HepG2 (cell line): ENCODE measurements at regions not wholly inside any gene's neighbourhood (a gene's known extent, or its start where the extent isn't known, plus 50 kb on each side); places are given as distances from the start of the nearest gene placed in this dataset.

ENCODE experiments used
- ATAC-seq: fragments of 200-7000 bp; cut with Tn5 transposase; 3 replicates; pipeline ENCODE4 v1.9.1; 2020; ENCODE audit warnings: mild to moderate bottlenecking, moderate library complexity
- BruUV-seq: library from RNA; stranded (reverse); fragments of 400-500 nt; replicated peaks from 2 replicates; lab custom pipeline; 2021; lab: Mats Ljungman, UMichigan
- CTCF ChIA-PET: fragments of 300-600 bp; formaldehyde crosslinking; extraction: SDS; loops from one replicate; lab custom pipeline; 2021; ENCODE audit warnings: low total read pairs, inconsistent platforms, low intra/inter-chr PET ratio; lab: Yijun Ruan, JAX
- POLR2A ChIA-PET: fragments of 350-600 bp; sonication (Branson Sonifier 250); formaldehyde crosslinking; loops from one replicate; lab custom pipeline; 2020; ENCODE audit warnings: antibody characterized with exemption, inconsistent platforms; lab: Yijun Ruan, JAX
- DNase-seq: peaks from one replicate; pipeline ENCODE4 v3.0.0-alpha.2; 2015; ENCODE audit warnings: low spot score
- FAIRE-seq: peaks from 3 replicates; lab custom pipeline; 2011; peaks lifted over from hg19 to GRCh38; lab: Jason Lieb, UNC
- H2AFZ ChIP-seq: one replicate; pipeline ENCODE4 v1.6.1; 2011; ENCODE audit warnings: low read length, inconsistent platforms
- H3K27ac ChIP-seq: fragments of 300-600 bp; 3 replicates; pipeline ENCODE4 v1.8.0; 2011; ENCODE audit warnings: mixed run types, mild to moderate bottlenecking, mixed read lengths, low read length, inconsistent platforms; ENCODE audit not compliant: insufficient read depth; ENCODE audit errors: extremely low read length
- H3K27me3 ChIP-seq, 2 experiments: fragments of 200-600 bp in 1 of 2; 2 replicates in 1 of 2; 3 replicates in 1 of 2; pipeline versions ENCODE4 v1.6.0 to v1.8.0; 2011; ENCODE audit warnings: low read length in 2 of 2, mild to moderate bottlenecking in 2 of 2, moderate library complexity in 2 of 2, inconsistent platforms in 1 of 2; ENCODE audit not compliant: insufficient read depth in 2 of 2, control insufficient read depth in 1 of 2
- H3K36me3 ChIP-seq, 2 experiments: fragments of 200-600 bp in 1 of 2; replicated peaks in 1 of 2; 2 replicates in 1 of 2; 3 replicates in 1 of 2; pipeline versions ENCODE4 v1.5.1 to v1.8.0; 2011; ENCODE audit warnings: low read length in 2 of 2, inconsistent platforms in 1 of 2; ENCODE audit not compliant: insufficient read depth in 2 of 2, control insufficient read depth in 1 of 2
- H3K4me1 ChIP-seq: 2 replicates; pipeline ENCODE4 v1.5.1; 2012; ENCODE audit warnings: low read length, inconsistent platforms; ENCODE audit not compliant: insufficient read depth
- H3K4me2 ChIP-seq: 2 replicates; pipeline ENCODE4 v1.6.0; 2011; ENCODE audit warnings: low read depth, low read length, inconsistent platforms
- H3K4me3 ChIP-seq, 3 experiments: fragments of 200-600 bp in 1 of 3; sonication (generic), shearing (Covaris generic) in 1 of 3; replicated peaks in 1 of 3; 2 replicates each; pipeline ENCODE4 v1.5.1; 2011 to 2016; ENCODE audit warnings: low read length in 3 of 3, inconsistent platforms in 2 of 3, low read depth in 2 of 3, mild to moderate bottlenecking in 2 of 3, control low read depth in 1 of 3, mixed read lengths in 1 of 3; ENCODE audit not compliant: insufficient read depth in 1 of 3
- H3K79me2 ChIP-seq: one replicate; pipeline ENCODE4 v1.6.1; 2011; ENCODE audit warnings: low read length, inconsistent platforms; ENCODE audit not compliant: insufficient read depth
- H3K9ac ChIP-seq: 2 replicates; pipeline ENCODE4 v1.6.0; 2011; ENCODE audit warnings: mild to moderate bottlenecking, low read depth, low read length, inconsistent platforms; ENCODE audit not compliant: insufficient read depth
- H3K9me3 ChIP-seq: 2 replicates; pipeline ENCODE4 v1.5.1; 2012; ENCODE audit warnings: mild to moderate bottlenecking, low read length
- H4K20me1 ChIP-seq: 2 replicates; pipeline ENCODE4 v1.6.0; 2011; ENCODE audit warnings: inconsistent platforms, mild to moderate bottlenecking, low read length, moderate library complexity; ENCODE audit not compliant: insufficient read depth
- BRCA1 ChIP-seq: sonication (generic); formaldehyde crosslinking; IDR thresholded peaks from 2 replicates; pipeline ENCODE4 v1.4.0; 2020; ENCODE audit warnings: missing genetic modification reagents
- EHMT2 ChIP-seq: fragments of 200-600 bp; sonication (generic); IDR thresholded peaks from 2 replicates; pipeline ENCODE4 v1.7.0; 2017; ENCODE audit warnings: antibody characterized with exemption, low read depth, low read length, borderline replicate concordance
- KDM5B ChIP-seq: sonication (generic); formaldehyde crosslinking; IDR thresholded peaks from 2 replicates; pipeline ENCODE4 v1.4.0; 2020; ENCODE audit warnings: missing genetic modification reagents, mild to moderate bottlenecking, borderline replicate concordance
- PRMT3 ChIP-seq: sonication (generic); formaldehyde crosslinking; IDR thresholded peaks from 2 replicates; pipeline ENCODE4 v1.8.1; 2022; ENCODE audit warnings: low read depth, mild to moderate bottlenecking, moderate library complexity, missing genetic modification reagents, borderline replicate concordance
- TAF15 ChIP-seq: fragments of 200-400 bp; formaldehyde crosslinking; IDR thresholded peaks from one replicate; pipeline ENCODE4 v1.6.1; 2018; ENCODE audit warnings: mild to moderate bottlenecking, low read depth, low read length; ENCODE audit not compliant: poor library complexity, severe bottlenecking
- ZFP90 ChIP-seq: sonication (generic); formaldehyde crosslinking; IDR thresholded peaks from 2 replicates; pipeline ENCODE4 v1.8.0; 2022; ENCODE audit warnings: missing genetic modification reagents, mild to moderate bottlenecking, inconsistent platforms, borderline replicate concordance
- ZNF143 ChIP-seq: sonication (generic); formaldehyde crosslinking; IDR thresholded peaks from 2 replicates; pipeline ENCODE4 v1.4.0; 2020; ENCODE audit warnings: missing genetic modification reagents
- ZNF44 ChIP-seq: sonication (generic); formaldehyde crosslinking; IDR thresholded peaks from 2 replicates; pipeline ENCODE4 v1.5.1; 2020; ENCODE audit warnings: mild to moderate bottlenecking, missing genetic modification reagents
- ZNF577 ChIP-seq: sonication (generic); formaldehyde crosslinking; IDR thresholded peaks from 2 replicates; pipeline ENCODE4 v1.4.0; 2020; ENCODE audit warnings: mild to moderate bottlenecking, low read depth, missing genetic modification reagents, borderline replicate concordance
- ZNF616 ChIP-seq: sonication (generic); formaldehyde crosslinking; IDR thresholded peaks from 2 replicates; pipeline ENCODE4 v1.5.0; 2020; ENCODE audit warnings: low read depth, mild to moderate bottlenecking, missing genetic modification reagents
- ZNF776 ChIP-seq: sonication (generic); formaldehyde crosslinking; IDR thresholded peaks from 2 replicates; pipeline ENCODE4 v1.4.0; 2020; ENCODE audit warnings: mild to moderate bottlenecking, missing genetic modification reagents
- ZNF780A ChIP-seq: sonication (generic); formaldehyde crosslinking; IDR thresholded peaks from 2 replicates; pipeline ENCODE4 v1.8.0; 2022; ENCODE audit warnings: mild to moderate bottlenecking, missing genetic modification reagents, moderate library complexity
- ZNF781 ChIP-seq: sonication (generic); formaldehyde crosslinking; IDR thresholded peaks from 2 replicates; pipeline ENCODE4 v1.5.1; 2020; ENCODE audit warnings: borderline replicate concordance, mild to moderate bottlenecking, missing genetic modification reagents; ENCODE audit errors: not compliant biosample characterization
- ZNF878 ChIP-seq: sonication (generic); formaldehyde crosslinking; IDR thresholded peaks from 2 replicates; pipeline ENCODE4 v1.8.1; 2023; ENCODE audit warnings: mild to moderate bottlenecking, missing genetic modification reagents, moderate library complexity
- WGBS: methylation state at CpG from one replicate; pipeline ENCODE4 v1.1.6; 2017; ENCODE audit warnings: low lambda C conversion rate; 5-methylcytosine and 5-hydroxymethylcytosine counted together
- in situ Hi-C: cut with HindIII; loops from 2 replicates; pipeline ENCODE4 v1.10.0; 2017; ENCODE audit warnings: low pct_unique_long_range_greater_than_20kb; ENCODE audit not compliant: extremely low pct_ligation_motif_present
- intact Hi-C: fragments of 100-400 bp; cut with micrococcal nuclease; formaldehyde crosslinking; loops from one replicate; pipeline ENCODE4 v1.10.0; 2022; ENCODE audit not compliant: unreplicated experiment
- TF ChIP-seq, protein P1 (sequence below): sonication (generic); formaldehyde crosslinking; IDR thresholded peaks from 2 replicates; pipeline ENCODE4 v1.8.1; 2023; ENCODE audit warnings: mild to moderate bottlenecking, missing genetic modification reagents, borderline replicate concordance
- TF ChIP-seq, protein P2 (sequence below): sonication (generic); formaldehyde crosslinking; IDR thresholded peaks from 2 replicates; pipeline ENCODE4 v1.9.0; 2022; ENCODE audit warnings: missing genetic modification reagents, mild to moderate bottlenecking, borderline replicate concordance

DNA sequence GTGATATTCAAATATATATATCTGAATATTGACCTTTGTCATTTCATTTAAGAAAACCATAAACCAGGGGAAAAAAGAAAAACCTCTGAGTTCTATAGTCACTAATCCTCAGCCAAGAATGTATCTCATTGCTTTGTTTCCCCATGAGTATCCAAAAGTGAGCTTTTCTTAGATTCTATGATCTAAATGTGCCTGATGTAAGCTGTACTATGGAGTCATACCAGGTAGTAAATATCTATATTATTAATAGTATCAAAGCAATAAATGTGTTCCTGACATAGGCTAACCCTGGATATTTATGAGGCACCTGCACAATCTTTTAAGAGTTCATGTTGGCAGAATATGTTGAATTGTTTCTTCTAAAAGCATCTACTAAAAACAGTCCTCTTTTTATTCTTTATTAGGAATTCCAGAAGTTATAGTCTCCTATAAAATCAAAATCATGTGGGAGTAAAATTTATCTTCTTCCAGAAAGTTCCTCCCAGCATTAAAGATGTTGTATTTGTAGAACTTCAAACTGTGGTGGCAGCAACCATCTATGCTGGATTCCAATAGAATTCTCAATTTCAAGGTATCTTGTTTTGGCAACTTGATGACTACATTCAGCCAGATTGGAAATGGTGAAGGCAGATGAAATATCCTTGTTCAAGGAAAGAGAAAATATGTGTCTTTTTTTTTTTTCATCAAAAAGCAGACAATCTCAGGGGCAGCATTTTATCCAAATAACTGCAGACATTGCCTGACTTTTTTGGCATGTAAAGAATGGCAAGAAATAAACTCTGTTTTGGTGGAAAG lies 139.7 kb upstream of the RASSF8 start:
- CTCF ChIA-PET, result no interaction called here
- no peak overlapping the region for H3K4me3 ChIP-seq
- ATAC-seq (no peak), DNase-seq (no peak), FAIRE-seq (no peak)
- no peak overlapping the region for H3K9ac ChIP-seq
- H3K4me2 ChIP-seq, result no peak overlapping the region
- H4K20me1 ChIP-seq, result no peaks in the 10 kb centered on the region
- H3K27ac ChIP-seq, result no peak overlapping the region
- no peaks in the 10 kb centered on the region; a peak in 1 of 5 replicates for H3K27me3 ChIP-seq
- H3K36me3 ChIP-seq, result no peaks in the 10 kb centered on the region
- POLR2A ChIA-PET, result no interaction called here
- in situ Hi-C loops (no loop called here), intact Hi-C loops (no loop called here)
- no peaks in the 10 kb centered on the region for H3K79me2 ChIP-seq
- H3K9me3 ChIP-seq, result no peaks in the 10 kb centered on the region
- no peak overlapping the region for H2AFZ ChIP-seq
- no peak for TF ChIP-seq ZNF577
- TF ChIP-seq, protein P1, sequence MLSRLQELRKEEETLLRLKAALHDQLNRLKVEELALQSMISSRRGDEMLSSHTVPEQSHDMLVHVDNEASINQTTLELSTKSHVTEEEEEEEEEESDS, result no peak
- TF ChIP-seq ZNF780A (CRISPR knock-in tag), result no peak
- no peak for TF ChIP-seq ZFP90 (CRISPR knock-in tag)
- TF ChIP-seq ZNF44 (CRISPR knock-in tag), result no peak
- TF ChIP-seq ZNF878 (CRISPR knock-in tag), result no peak
- no peak for TF ChIP-seq PRMT3
- TF ChIP-seq ZNF781 (CRISPR knock-in tag), result no peak
- no peaks in the 10 kb centered on the region for H3K4me1 ChIP-seq
- no TSS peak for BruUV-seq

DNA sequence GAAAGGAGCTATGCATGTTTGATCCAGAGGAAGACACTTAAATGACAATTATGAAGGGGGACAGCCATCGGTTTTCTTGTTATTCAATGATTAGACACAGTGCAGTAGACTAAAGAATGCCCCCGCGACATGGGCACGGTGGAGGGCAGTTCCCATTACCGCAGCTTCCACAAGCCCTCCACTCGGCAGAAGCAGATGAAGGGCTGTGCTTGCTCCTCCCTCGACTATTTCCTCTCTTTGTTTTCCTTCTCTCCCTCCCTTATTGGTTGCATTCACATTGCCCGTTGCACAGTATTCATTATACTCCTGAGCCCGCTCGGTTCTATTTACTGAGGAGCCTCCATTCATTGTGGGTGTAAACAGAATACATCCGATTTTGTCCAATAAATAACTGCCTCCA lies 138.8 kb upstream of the RASSF8 start:
- POLR2A ChIA-PET, result no interaction called here
- no peaks in the 10 kb centered on the region for H3K36me3 ChIP-seq
- no peak overlapping the region for H3K4me3 ChIP-seq
- CTCF ChIA-PET, result no interaction called here
- no peak overlapping the region for H3K4me2 ChIP-seq
- H3K79me2 ChIP-seq, result no peaks in the 10 kb centered on the region
- no peak overlapping the region for H3K9ac ChIP-seq
- intact Hi-C loops, result no loop called here
- in situ Hi-C loops, result no loop called here
- no peaks in the 10 kb centered on the region for H3K27me3 ChIP-seq
- DNase-seq (no peak), FAIRE-seq (no peak), ATAC-seq (no peak)
- H2AFZ ChIP-seq, result no peak overlapping the region
- no peak overlapping the region for H3K27ac ChIP-seq
- no peaks in the 10 kb centered on the region for H3K9me3 ChIP-seq
- no TSS peak for BruUV-seq
- H4K20me1 ChIP-seq, result no peaks in the 10 kb centered on the region
- no peaks in the 10 kb centered on the region for H3K4me1 ChIP-seq
- 27% methylated on average over 11 of the region's 11 CpGs for WGBS
- no peak for TF ChIP-seq BRCA1 (CRISPR knock-in tag)
- TF ChIP-seq, protein P2, sequence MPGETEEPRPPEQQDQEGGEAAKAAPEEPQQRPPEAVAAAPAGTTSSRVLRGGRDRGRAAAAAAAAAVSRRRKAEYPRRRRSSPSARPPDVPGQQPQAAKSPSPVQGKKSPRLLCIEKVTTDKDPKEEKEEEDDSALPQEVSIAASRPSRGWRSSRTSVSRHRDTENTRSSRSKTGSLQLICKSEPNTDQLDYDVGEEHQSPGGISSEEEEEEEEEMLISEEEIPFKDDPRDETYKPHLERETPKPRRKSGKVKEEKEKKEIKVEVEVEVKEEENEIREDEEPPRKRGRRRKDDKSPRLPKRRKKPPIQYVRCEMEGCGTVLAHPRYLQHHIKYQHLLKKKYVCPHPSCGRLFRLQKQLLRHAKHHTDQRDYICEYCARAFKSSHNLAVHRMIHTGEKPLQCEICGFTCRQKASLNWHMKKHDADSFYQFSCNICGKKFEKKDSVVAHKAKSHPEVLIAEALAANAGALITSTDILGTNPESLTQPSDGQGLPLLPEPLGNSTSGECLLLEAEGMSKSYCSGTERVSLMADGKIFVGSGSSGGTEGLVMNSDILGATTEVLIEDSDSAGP (CRISPR knock-in tag), result no peak
- TF ChIP-seq ZNF616 (CRISPR knock-in tag), result no peak
- no peak for TF ChIP-seq TAF15
- no peak for TF ChIP-seq KDM5B (CRISPR knock-in tag)
- TF ChIP-seq ZNF776 (CRISPR knock-in tag), result no peak
- no peak for TF ChIP-seq EHMT2
- TF ChIP-seq ZNF143 (CRISPR knock-in tag), result no peak
